GM21619 (cell line): ENCODE measurements at regions not wholly inside any gene's neighbourhood (a gene's known extent, or its start where the extent isn't known, plus 50 kb on each side); places are given as distances from the start of the nearest gene placed in this dataset.

Experiments
- ATAC-seq: cut with Tn5 transposase; IDR thresholded peaks from one replicate; pipeline ENCODE4 v1.9.1; 2021; ENCODE audit not compliant: unreplicated experiment

- ATAC-seq = no peak
These were observed 186.9 kb downstream of the ZFP36L2 start for GRCh38 chr2:43039376-43040080.

- ATAC-seq = no peak
These were observed 187.7 kb downstream of the ZFP36L2 start for GRCh38 chr2:43038696-43039094.

GRCh38 chr2:43038034-43038695, 188.2 kb downstream of the ZFP36L2 start:
- no peak for ATAC-seq

GRCh38 chr2:43035922-43036321, 190.5 kb downstream of the ZFP36L2 start:
- ATAC-seq = no peak

- no peak for ATAC-seq
These were observed 191.5 kb downstream of the ZFP36L2 start for GRCh38 chr2:43034921-43035320.

- ATAC-seq = no peak
These were observed 192.2 kb downstream of the ZFP36L2 start for GRCh38 chr2:43034242-43034619.

- no peak for ATAC-seq
These were observed 192.8 kb downstream of the ZFP36L2 start for GRCh38 chr2:43033466-43034241.

GRCh38 chr2:43033016-43033270, 193.5 kb downstream of the ZFP36L2 start:
- ATAC-seq = no peak

GRCh38 chr2:43032213-43033015, 194.0 kb downstream of the ZFP36L2 start:
- ATAC-seq = no peak

GRCh38 chr2:43031471-43032212, 194.8 kb downstream of the ZFP36L2 start:
- ATAC-seq = no peak

GRCh38 chr2:43030551-43031307, 195.7 kb downstream of the ZFP36L2 start:
- ATAC-seq = no peak

GRCh38 chr2:43029186-43029585, 197.2 kb downstream of the ZFP36L2 start:
- ATAC-seq = no peak

GRCh38 chr2:43028188-43028587, 198.2 kb downstream of the ZFP36L2 start:
- no peak for ATAC-seq

GRCh38 chr2:43027097-43027873, 199.1 kb downstream of the ZFP36L2 start:
- ATAC-seq = no peak

GRCh38 chr2:43026426-43027096, 199.8 kb downstream of the ZFP36L2 start:
- ATAC-seq = no peak

- no peak for ATAC-seq
These were observed 200.6 kb downstream of the ZFP36L2 start for GRCh38 chr2:43025709-43026295.

GRCh38 chr2:43024515-43025011, 201.8 kb downstream of the ZFP36L2 start:
- ATAC-seq = no peak
